ENCODE measurements at regions not wholly inside any gene's neighbourhood (a gene's known extent, or its start where the extent isn't known, plus 50 kb on each side); places are given as distances from the start of the nearest gene placed in this dataset.

- H3K36me3 Mint-ChIP-seq (ENCODE audit: low read depth), result no peaks in the 10 kb centered on the region
- peaks cover 3% of the 10 kb centered on the region for H3K27me3 Mint-ChIP-seq (ENCODE audit: low read depth)
- no peaks in the 10 kb centered on the region for H3K4me1 Mint-ChIP-seq
- no peaks in the 10 kb centered on the region for H3K9me3 Mint-ChIP-seq
- no peak overlapping the region for H3K4me3 Mint-ChIP-seq
- no peak overlapping the region for H3K27ac Mint-ChIP-seq (ENCODE audit: unreplicated experiment)
- no peak for DNase-seq (ENCODE audit: low read depth, low spot score)
- TF ChIP-seq CTCF (conservative IDR thresholded peaks at IDR 0.05), result no peak
These were observed 520.8 kb downstream of the BRD1 start for GRCh38 chr22:49306632-49307480.

GRCh38 chr22:49305966-49306631, 521.6 kb downstream of the BRD1 start:
- Mint-ChIP-seq H3K27me3 (ENCODE audit: low read depth) (peaks cover 3% of the 10 kb centered on the region), H3K4me3 (no peak overlapping the region), H3K9me3 (no peaks in the 10 kb centered on the region), H3K27ac (ENCODE audit: unreplicated experiment) (no peak overlapping the region), H3K4me1 (no peaks in the 10 kb centered on the region), H3K36me3 (ENCODE audit: low read depth) (no peaks in the 10 kb centered on the region)
- no peak for TF ChIP-seq CTCF (conservative IDR thresholded peaks at IDR 0.05)
- no peak for DNase-seq (ENCODE audit: low read depth, low spot score)

DNA sequence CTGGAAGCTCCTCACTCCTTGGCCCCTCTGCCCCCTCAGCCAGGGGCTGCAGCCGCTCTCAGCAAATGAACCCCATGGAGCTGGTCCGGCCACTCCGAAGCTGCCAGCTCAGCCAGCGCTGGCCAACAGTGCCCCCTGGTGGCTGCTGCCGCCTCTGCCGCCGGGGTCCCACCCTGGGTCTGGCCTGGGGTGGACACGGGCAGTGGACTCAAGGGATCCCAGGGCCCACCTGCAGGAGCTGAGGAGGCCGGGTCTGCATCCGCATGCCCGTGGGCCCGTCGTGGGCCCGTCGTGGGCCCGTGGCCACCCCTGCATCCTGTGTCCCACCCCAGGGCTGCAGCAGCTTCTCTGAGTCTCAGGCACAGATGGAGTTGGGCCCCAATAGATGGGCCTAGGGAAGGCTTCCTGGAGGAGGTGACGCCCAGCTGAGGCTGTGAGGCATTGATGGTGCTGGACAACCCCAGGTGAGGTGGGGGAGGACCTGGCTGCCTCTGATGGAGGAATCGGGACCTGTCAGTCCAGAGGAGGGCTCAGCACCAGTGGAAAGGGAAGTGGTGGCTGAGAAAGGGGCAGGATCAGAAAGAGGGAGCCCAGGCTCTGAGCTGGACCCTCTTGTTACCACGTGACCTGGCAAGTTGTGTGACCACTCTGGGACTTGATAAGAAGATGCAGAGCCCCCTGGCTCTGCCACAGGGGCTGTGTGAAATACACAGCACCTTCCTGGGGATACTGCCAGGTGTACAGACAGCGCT, 522.3 kb downstream of the BRD1 start:
- Mint-ChIP-seq H3K9me3 (no peaks in the 10 kb centered on the region), H3K36me3 (ENCODE audit: low read depth) (no peaks in the 10 kb centered on the region), H3K27me3 (ENCODE audit: low read depth) (peaks cover 3% of the 10 kb centered on the region), H3K4me3 (no peak overlapping the region), H3K4me1 (no peaks in the 10 kb centered on the region), H3K27ac (ENCODE audit: unreplicated experiment) (no peak overlapping the region)
- peak; percentile 97 for DNase-seq (ENCODE audit: low read depth, low spot score)
- TF ChIP-seq CTCF (conservative IDR thresholded peaks at IDR 0.05), result peak; percentile 99

DNA sequence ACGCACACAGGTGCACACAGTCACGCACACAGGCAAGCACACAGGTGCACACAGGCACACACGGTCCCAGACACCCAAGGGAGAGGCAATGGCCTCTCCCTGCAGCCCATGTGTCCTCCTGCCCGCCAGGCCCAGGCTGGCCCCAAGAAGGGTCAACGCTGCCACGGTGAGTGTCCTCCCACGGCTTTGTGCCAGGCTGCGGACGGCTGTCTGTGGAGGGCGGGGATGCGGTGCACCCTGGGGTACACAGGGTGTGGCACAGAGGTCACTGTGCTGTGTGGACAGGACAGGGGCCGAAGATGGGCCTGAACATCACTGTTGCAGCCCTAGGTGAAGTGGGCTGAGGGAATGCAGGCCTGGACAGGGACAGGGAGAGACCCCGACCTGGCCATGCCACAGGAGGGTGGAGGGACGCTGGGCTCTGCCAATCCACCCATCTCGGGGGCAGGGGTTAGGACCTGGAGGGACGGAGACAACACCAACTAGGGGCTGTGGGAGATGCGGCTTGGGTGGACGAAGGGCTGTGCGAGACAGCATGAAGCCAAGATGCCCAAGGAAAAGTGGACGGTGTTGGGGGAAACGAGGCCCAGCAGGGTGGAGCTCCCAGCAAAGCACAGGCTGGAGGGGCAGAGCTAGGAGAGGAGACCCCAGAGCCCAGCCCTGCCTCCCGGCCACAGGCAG, 523.8 kb downstream of the BRD1 start:
- TF ChIP-seq CTCF (conservative IDR thresholded peaks at IDR 0.05), result no peak
- H3K4me3 Mint-ChIP-seq, result no peak overlapping the region
- DNase-seq (ENCODE audit: low read depth, low spot score), result no peak
- peaks cover 3% of the 10 kb centered on the region for H3K27me3 Mint-ChIP-seq (ENCODE audit: low read depth)
- H3K4me1 Mint-ChIP-seq, result no peaks in the 10 kb centered on the region
- H3K27ac Mint-ChIP-seq (ENCODE audit: unreplicated experiment), result no peak overlapping the region
- no peaks in the 10 kb centered on the region for H3K9me3 Mint-ChIP-seq
- no peaks in the 10 kb centered on the region for H3K36me3 Mint-ChIP-seq (ENCODE audit: low read depth)

- Mint-ChIP-seq H3K4me1 (no peaks in the 10 kb centered on the region), H3K9me3 (no peaks in the 10 kb centered on the region), H3K36me3 (ENCODE audit: low read depth) (no peaks in the 10 kb centered on the region), H3K4me3 (no peak overlapping the region), H3K27ac (ENCODE audit: unreplicated experiment) (peak overlapping the region; percentile 85), H3K27me3 (ENCODE audit: low read depth) (no peaks in the 10 kb centered on the region)
- TF ChIP-seq CTCF (conservative IDR thresholded peaks at IDR 0.05), result no peak
- no peak for DNase-seq (ENCODE audit: low read depth, low spot score)
These were observed 524.5 kb downstream of the BRD1 start for GRCh38 chr22:49303061-49303735.

All from neural crest cell (in vitro differentiated cells).